ENCODE measurements at regions not wholly inside any gene's neighbourhood (a gene's known extent, or its start where the extent isn't known, plus 50 kb on each side); places are given as distances from the start of the nearest gene placed in this dataset.

DNA sequence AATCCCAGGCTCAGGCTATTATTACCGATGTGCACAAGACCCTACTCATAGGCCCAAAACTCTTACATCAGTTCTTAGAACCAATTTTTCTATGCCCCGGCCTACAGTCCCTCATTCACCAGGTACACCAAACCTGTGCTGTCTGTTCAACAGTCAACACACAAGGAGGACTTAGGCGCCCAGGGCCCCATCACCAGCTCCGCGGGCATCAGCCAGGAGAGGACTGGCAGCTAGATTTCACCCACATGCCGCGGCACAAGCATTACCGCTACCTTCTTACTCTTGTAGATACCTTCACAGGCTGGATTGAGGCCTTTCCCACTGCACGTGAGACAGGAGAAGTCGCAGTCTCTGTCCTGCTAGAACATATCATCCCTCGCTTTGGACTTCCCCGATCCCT lies 962.5 kb downstream of the RPA4 start:
- Histone ChIP-seq H3K9me3 (no peaks in the 10 kb centered on the region), H3K27ac (no peak overlapping the region), H3K4me3 (no peak overlapping the region), H3K4me1 (no peaks in the 10 kb centered on the region), H3K36me3 (no peaks in the 10 kb centered on the region), H3K27me3 (no peaks in the 10 kb centered on the region)
- DNase-seq (ENCODE audit: low spot score): no peak
- TF ChIP-seq CTCF (IDR thresholded peaks at IDR 0.05): no peak

- no peaks in the 10 kb centered on the region for H3K4me1 ChIP-seq
- H3K9me3 ChIP-seq: no peaks in the 10 kb centered on the region
- H3K27me3 ChIP-seq: no peaks in the 10 kb centered on the region
- DNase-seq (ENCODE audit: low spot score): no peak
- H3K36me3 ChIP-seq: no peaks in the 10 kb centered on the region
- no peak for TF ChIP-seq CTCF (IDR thresholded peaks at IDR 0.05)
- H3K4me3 ChIP-seq: no peak overlapping the region
- no peak overlapping the region for H3K27ac ChIP-seq
Observed at GRCh38 chrX:97846718-97847237, 963.1 kb downstream of the RPA4 start.

DNA sequence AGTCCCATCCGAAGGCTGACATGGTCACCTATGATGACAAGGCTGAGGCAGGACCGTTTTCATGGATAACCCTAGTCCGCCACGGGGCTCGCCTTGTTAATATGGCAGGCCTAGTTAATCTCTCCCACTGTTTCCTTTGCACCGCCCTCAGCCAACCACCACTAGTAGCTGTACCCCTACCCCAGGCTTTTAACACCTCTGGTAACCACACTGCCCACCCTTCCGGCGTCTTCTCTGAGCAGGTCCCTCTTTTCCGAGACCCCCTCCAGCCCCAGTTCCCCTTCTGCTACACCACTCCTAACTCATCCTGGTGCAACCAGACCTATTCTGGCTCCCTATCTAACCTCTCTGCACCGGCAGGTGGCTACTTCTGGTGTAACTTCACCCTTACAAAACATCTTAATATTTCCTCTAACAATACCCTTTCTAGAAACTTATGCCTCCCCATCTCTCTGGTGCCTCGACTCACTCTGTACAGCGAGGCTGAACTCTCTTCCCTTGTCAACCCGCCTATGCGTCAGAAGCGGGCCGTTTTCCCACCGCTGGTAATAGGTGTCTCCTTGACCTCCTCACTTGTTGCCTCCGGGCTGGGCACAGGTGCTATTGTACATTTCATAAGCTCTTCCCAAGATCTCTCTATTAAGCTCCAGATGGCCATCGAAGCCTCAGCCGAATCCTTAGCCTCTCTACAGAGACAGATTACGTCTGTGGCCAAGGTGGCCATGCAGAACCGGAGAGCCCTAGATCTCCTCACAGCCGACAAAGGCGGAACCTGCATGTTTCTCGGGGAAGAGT lies 964.4 kb downstream of the RPA4 start:
- Histone ChIP-seq H3K4me1 (no peaks in the 10 kb centered on the region), H3K27ac (no peak overlapping the region), H3K36me3 (no peaks in the 10 kb centered on the region), H3K27me3 (no peaks in the 10 kb centered on the region), H3K9me3 (no peaks in the 10 kb centered on the region), H3K4me3 (no peak overlapping the region)
- DNase-seq (ENCODE audit: low spot score): no peak
- no peak for TF ChIP-seq CTCF (IDR thresholded peaks at IDR 0.05)

GRCh38 chrX:97849951-97850350 lies 966.2 kb downstream of the RPA4 start:
- H3K27ac ChIP-seq: no peak overlapping the region
- no peak for DNase-seq (ENCODE audit: low spot score)
- H3K4me3 ChIP-seq: no peak overlapping the region
- no peaks in the 10 kb centered on the region for H3K36me3 ChIP-seq
- no peak for TF ChIP-seq CTCF (IDR thresholded peaks at IDR 0.05)
- no peaks in the 10 kb centered on the region for H3K27me3 ChIP-seq
- H3K9me3 ChIP-seq: no peaks in the 10 kb centered on the region
- H3K4me1 ChIP-seq: no peaks in the 10 kb centered on the region

DNA sequence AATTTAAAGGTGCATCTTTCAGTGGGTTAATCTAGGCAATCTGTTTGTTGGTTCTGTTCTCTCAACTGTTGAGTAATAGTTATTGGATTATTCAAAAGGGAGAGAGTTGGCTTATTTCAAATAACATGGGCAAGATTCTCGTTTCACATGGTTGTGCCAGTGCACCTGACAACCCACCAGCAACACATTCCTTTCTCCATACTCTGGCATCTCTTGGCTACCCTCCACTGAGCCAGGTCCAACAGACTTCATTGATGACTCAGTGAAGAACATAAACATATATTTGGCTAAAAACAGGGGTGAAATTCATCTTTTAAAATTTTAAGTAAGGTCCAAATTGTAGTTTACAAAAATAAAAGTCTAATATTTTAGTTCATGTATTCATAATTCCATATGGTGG lies 967.2 kb downstream of the RPA4 start:
- Histone ChIP-seq H3K36me3 (no peaks in the 10 kb centered on the region), H3K4me1 (no peaks in the 10 kb centered on the region), H3K4me3 (no peak overlapping the region), H3K27me3 (no peaks in the 10 kb centered on the region), H3K27ac (no peak overlapping the region), H3K9me3 (no peaks in the 10 kb centered on the region)
- DNase-seq (ENCODE audit: low spot score): no peak
- no peak for TF ChIP-seq CTCF (IDR thresholded peaks at IDR 0.05)

- H3K36me3 ChIP-seq: no peaks in the 10 kb centered on the region
- no peak for TF ChIP-seq CTCF (IDR thresholded peaks at IDR 0.05)
- DNase-seq (ENCODE audit: low spot score): no peak
Observed at GRCh38 chrX:97854086-97854485, 970.4 kb downstream of the RPA4 start.

More at GRCh38 chrX:97854086-97854485, 970.4 kb downstream of the RPA4 start:
- H3K27me3 ChIP-seq: no peaks in the 10 kb centered on the region
- no peaks in the 10 kb centered on the region for H3K4me1 ChIP-seq
- H3K27ac ChIP-seq: no peak overlapping the region
- H3K9me3 ChIP-seq: no peaks in the 10 kb centered on the region
- H3K4me3 ChIP-seq: no peak overlapping the region

Measured in right atrium auricular region (tissue), 2 donors.